ENCODE measurements at regions not wholly inside any gene's neighbourhood (a gene's known extent, or its start where the extent isn't known, plus 50 kb on each side); places are given as distances from the start of the nearest gene placed in this dataset.

GRCh38 chr3:124486324-124486723 lies 243.9 kb upstream of the UMPS start:
- no peak for DNase-seq (ENCODE audit: low read depth)
- peak; percentile 13 for TF ChIP-seq CTCF (IDR thresholded peaks at IDR 0.05; ENCODE audit: low read depth, low read length, missing control alignments)
- in situ Hi-C loops (cut with HindIII; ENCODE audit: low sequenced_read_pairs) = no loop called here
- no peak overlapping the region for H3K4me3 ChIP-seq (ENCODE audit: low read depth, low read length)

DNA sequence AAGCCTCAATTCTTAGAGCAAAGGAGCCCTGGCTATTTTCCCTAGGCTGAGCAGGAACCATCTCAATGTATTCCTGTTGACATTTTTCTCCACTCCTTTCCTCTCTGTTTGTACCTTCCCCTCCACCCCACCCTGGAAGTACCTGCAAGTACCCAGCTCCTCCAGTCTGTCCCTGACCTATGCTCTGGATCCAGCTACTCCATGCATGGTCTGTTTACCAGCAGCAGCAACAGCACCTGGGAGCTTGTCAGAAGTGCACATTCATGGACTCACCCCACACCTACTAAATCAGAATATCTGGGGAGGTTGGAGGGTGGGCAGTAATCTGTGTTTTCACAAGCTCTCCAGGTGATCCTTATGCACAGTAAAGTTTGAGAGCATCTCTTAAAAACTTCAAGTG lies 240.7 kb upstream of the UMPS start:
- no peak overlapping the region for H3K4me3 ChIP-seq (ENCODE audit: low read depth, low read length)
- no peak for DNase-seq (ENCODE audit: low read depth)
- TF ChIP-seq CTCF (IDR thresholded peaks at IDR 0.05; ENCODE audit: low read depth, low read length, missing control alignments) = no peak
- in situ Hi-C loops (cut with HindIII; ENCODE audit: low sequenced_read_pairs) = no loop called here

GRCh38 chr3:124491098-124491497 lies 239.2 kb upstream of the UMPS start:
- in situ Hi-C loops (cut with HindIII; ENCODE audit: low sequenced_read_pairs) = no loop called here

GRCh38 chr3:124491875-124492274 lies 238.4 kb upstream of the UMPS start:
- no peak for TF ChIP-seq CTCF (IDR thresholded peaks at IDR 0.05; ENCODE audit: low read depth, low read length, missing control alignments)
- H3K4me3 ChIP-seq (ENCODE audit: low read depth, low read length) = no peak overlapping the region
- in situ Hi-C loops (cut with HindIII; ENCODE audit: low sequenced_read_pairs) = no loop called here
- no peak for DNase-seq (ENCODE audit: low read depth)

More at GRCh38 chr3:124491098-124491497, 239.2 kb upstream of the UMPS start:
- TF ChIP-seq CTCF (IDR thresholded peaks at IDR 0.05; ENCODE audit: low read depth, low read length, missing control alignments) = no peak
- no peak for DNase-seq (ENCODE audit: low read depth)
- H3K4me3 ChIP-seq (ENCODE audit: low read depth, low read length) = no peak overlapping the region

GRCh38 chr3:124492824-124493223 lies 237.4 kb upstream of the UMPS start:
- DNase-seq (ENCODE audit: low read depth) = no peak

DNA sequence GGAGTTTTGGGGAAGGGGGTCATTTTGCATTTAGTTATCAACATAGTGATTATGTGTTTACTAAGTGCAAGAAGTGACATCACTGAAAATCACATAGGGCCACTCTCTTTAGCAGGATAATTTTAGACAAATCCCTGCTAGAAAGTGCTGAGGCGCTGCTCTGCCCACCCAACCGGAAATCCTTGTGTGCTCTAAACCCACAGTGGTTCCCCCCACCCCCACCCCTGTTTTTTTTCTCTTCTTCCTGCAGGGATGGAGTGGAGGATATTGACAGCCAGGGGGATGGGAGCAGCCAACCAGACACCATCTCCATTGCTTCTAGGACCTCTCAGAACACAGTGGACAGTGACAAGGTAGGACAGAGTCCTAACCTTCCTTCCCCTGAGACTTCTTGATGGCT lies 234.2 kb upstream of the UMPS start:
- no peak for DNase-seq (ENCODE audit: low read depth)
- no peak for TF ChIP-seq CTCF (IDR thresholded peaks at IDR 0.05; ENCODE audit: low read depth, low read length, missing control alignments)

More at GRCh38 chr3:124492824-124493223, 237.4 kb upstream of the UMPS start:
- H3K4me3 ChIP-seq (ENCODE audit: low read depth, low read length) = no peak overlapping the region
- peak; percentile 38 for TF ChIP-seq CTCF (IDR thresholded peaks at IDR 0.05; ENCODE audit: low read depth, low read length, missing control alignments)
- in situ Hi-C loops (cut with HindIII; ENCODE audit: low sequenced_read_pairs) = no loop called here

DNA sequence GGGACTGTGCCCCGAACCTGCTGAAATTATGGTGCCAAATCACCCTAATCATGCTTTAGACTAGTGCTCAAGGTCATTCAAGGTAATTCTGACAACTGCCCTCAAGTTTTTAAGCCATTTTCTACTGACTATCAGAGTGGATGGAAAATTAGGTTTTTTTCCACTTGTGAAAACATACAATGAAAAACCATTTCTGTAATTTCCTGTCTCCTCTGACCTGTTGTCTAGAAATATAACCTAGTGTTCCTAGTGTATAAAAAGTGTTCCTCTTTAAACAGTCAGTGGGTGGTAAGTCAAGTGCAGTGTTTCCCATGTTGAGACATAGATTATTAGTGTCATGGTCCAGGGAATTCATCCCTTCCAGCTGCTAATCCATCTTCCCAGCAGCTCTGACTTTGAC lies 232.8 kb upstream of the UMPS start:
- TF ChIP-seq CTCF (IDR thresholded peaks at IDR 0.05; ENCODE audit: low read depth, low read length, missing control alignments) = no peak
- in situ Hi-C loops (cut with HindIII; ENCODE audit: low sequenced_read_pairs) = no loop called here
- DNase-seq (ENCODE audit: low read depth) = no peak
- H3K4me3 ChIP-seq (ENCODE audit: low read depth, low read length) = no peak overlapping the region

More for the DNA sequence above, 234.2 kb upstream of the UMPS start:
- no peak overlapping the region for H3K4me3 ChIP-seq (ENCODE audit: low read depth, low read length)
- in situ Hi-C loops (cut with HindIII; ENCODE audit: low sequenced_read_pairs) = no loop called here
